ENCODE measurements at regions not wholly inside any gene's neighbourhood (a gene's known extent, or its start where the extent isn't known, plus 50 kb on each side); places are given as distances from the start of the nearest gene placed in this dataset.

GRCh38 chr12:107983756-107984472 is 145.2 kb upstream of the WSCD2 start:
- DNase-seq, result no peak

- no peak for DNase-seq
These were observed 144.1 kb upstream of the WSCD2 start for GRCh38 chr12:107984973-107985372.

DNA sequence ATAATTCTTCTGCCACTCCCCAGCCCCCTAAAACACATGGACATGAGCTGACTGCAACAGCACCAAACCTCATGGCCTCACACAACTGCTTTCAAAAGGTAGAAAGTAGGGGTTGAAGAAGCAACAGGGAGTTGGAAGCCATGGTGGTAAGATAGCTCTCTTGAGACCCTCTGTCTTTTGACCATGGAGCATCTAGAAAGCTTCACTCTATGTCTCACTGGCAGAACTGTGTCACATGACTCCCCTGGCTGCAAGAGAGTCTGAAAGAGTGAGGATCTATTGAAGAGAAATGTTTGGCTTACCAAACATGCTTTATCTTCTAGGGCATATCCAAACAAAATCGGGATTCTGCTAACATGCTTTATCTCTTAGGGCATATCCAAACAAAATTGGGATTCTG is 142.9 kb upstream of the WSCD2 start:
- DNase-seq, result no peak

DNA sequence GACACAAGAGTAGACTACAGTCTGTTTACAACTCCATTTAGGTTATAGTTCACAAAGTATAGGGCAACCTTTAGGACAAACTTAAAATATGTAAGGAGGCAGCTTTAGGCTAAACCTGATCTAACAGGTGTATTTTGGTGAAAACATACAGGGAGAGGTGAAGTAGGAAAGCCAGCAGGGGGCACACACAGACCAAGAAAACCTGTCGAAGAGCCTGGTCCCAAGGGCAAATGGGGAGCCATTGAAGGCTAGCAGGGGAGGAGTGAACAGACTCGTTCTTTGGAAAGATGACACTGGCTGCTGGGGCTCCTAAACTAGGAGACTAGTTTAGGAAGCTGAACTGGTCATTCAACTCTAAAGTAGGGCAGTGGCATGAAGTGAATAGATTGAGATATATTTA is 138.8 kb upstream of the WSCD2 start:
- peak; percentile 11 to 19 for DNase-seq

DNA sequence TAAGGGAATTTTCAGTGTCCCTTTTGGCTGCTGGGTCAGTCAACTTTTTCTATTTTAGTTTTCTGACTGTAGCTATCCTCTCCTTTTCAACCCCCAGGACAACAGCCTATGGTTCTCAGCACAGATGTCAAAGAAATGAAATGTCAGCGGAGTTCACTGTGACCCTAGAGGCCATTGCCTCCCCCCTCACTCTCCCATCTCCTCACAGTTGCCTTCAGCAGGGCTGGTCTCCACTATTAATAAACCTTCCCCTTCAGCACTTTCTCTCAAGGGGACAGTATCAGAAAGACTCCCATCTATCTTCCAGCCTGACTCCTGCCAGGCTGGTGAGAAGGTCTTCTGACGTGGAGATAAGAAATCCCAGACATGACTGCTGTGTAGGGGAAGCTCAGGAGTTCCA is 137.1 kb upstream of the WSCD2 start:
- no peak for DNase-seq

DNA sequence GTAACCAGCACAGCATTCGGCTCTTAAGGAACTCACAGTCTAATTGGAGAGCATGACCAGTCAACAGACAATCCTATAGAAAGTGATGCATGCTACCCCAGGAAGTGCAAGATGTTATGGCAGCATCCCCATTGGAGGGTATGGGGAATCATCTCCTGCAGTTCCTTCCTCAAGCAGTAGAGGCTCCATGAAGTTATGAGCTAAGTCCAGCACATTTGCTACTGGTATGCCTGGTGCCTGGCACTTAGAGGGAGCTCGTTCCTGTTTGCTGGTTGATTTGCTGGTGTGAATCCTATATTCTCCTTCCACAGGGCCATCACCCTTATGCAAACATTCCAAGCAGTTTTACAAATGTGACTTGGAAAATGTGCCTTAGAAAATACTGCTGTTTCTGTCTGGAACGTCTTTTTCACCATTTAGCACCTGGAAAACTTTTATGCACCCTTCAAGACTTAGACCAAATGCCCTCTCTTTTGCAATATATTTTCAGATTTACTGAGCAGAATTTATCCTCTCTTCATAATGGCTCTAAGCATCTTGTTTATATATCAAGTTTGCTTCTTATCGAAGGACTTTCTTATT is 136.1 kb upstream of the WSCD2 start:
- DNase-seq, result no peak

GRCh38 chr12:107998863-107999262 is 130.2 kb upstream of the WSCD2 start:
- DNase-seq, result no peak

- no peak for DNase-seq
These were observed 129.0 kb upstream of the WSCD2 start for GRCh38 chr12:108000111-108000510.

GRCh38 chr12:108004319-108004718 is 124.8 kb upstream of the WSCD2 start:
- DNase-seq, result no peak

- no peak for DNase-seq
These were observed 120.8 kb upstream of the WSCD2 start for GRCh38 chr12:108008163-108008905.

DNA sequence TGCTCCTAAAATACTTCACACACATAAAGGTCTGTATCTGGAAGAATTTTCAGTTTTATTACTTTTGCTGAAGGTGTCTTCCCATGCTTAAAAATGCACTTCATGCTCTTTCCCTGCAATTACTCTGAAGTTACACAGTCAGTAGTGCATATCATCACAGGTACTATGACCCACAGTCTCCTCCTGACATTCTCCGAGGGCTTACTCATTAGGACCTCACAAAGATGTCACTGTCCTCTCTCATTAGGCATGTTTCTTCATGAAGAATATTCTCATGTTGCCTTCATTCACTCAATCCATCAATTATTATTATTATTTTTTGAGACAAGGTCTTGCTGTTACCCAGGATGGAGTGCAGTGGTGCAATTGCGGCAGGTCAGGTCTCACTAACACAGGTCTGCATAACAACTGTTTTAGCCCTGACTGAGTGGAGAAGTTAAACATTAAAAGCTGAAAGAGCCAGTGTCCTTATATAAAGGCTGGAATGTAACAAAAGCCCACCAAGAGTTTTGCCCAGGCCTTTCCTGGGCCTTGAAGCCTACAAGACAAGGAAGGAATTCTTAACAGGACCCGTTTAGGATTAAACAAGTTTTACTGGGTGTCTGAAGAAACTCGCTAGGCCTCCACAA is 119.5 kb upstream of the WSCD2 start:
- DNase-seq, result no peak

DNA sequence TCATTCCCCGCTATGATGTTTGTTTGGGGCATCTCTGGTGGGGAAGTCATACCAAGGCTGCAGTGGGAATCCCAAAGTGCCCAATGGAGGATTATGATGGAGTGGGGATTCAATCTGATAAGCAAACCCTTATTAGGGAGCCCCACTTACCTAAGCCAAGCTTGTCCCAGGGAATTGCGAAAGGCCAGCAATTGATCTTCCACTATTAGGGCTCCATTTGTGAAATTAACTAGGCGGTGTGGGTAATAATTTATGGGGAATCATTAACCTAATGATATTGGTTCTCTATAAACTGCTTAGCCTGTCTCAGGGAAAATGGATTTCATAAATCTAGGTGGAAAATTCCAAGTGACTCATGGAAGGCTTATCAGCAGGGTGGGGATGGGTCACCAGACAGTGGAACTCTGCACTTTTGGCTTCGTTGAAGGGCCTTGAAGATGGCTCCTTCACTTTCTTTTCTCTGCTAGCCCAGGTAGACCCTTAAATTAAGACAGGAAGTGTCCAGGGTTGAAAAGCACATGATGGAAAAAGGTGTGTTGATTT is 113.0 kb upstream of the WSCD2 start:
- DNase-seq, result no peak

- DNase-seq, result no peak
These were observed 111.5 kb upstream of the WSCD2 start for GRCh38 chr12:108017472-108018057.

DNA sequence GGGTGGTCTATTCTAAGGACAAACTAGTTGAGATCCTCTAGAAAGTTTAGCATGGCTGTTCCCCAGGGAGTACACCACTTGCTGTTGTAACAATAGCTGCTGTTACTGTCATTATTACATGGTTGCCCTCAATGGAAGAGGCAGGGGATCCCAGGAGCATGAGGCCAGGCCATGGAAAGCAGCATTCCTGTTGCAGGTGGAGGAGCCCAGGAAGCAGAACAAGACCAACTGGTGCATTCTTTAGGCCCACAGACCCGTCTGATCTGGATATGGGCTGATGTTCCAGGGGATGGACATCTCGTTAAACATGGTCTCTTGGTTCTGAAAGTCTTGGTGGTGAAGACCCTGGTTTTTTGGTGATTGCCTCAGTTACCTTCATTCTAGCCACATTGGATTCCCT is 109.2 kb upstream of the WSCD2 start:
- no peak for DNase-seq

DNA sequence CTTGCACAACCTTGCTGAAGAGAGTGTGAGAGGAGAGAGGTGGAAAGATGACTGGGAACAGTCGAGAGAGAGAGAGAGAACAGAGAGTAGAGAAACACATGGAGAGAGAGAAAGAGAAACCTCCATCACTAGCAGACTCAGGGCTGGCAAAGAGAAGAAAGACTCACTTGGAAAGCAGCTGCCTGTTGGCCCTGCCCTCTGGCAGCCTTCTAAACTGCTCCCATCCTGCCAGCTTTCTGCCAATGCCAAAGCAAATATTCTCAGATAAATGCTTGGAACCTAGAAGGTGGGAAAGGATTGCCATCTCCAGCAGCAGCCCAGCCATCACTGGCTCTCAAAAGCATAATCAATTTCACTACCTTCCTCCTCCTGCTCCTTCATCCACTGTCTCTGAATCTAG is 107.9 kb upstream of the WSCD2 start:
- no peak for DNase-seq

GRCh38 chr12:108021949-108022522 is 107.1 kb upstream of the WSCD2 start:
- no peak for DNase-seq

DNA sequence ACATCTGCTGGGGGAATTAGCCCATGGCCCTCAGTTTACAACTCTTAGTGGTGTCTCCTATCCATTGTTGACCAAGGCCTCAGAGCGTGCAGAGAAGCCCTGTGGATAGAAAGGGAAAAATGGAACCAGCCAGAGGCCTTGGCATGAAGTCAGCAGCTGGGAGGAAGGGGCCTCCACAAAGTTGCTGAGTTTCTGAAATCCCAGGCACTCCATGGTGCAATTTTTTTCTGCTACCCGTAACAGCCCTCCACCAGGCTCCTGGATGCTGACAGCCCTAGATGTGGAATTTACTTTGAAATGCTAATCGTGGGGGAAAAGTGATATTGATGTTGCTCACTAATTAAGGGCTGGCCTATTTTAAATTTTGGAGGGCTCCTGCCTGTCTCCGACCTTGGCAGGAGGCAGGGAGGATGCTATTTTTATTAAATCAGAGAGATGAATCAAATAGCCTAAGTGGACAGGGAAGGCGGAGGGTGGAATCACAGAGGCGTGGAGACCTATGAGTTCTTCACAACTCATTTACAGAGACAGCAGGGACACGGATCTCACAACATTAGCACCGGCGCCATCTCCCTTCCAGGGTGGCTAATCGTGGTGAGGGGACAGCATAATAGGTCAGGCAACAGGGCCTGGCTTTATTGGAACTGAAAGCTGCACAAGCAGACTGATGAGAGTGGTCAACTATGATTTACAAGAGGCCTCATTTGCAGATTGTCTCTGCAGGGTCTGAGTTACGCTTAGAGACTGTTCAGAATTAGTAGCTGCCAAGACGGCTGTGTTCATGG is 99.8 kb upstream of the WSCD2 start:
- no peak for DNase-seq

- DNase-seq, result no peak
These were observed 96.0 kb upstream of the WSCD2 start for GRCh38 chr12:108033090-108033489.

- no peak for DNase-seq
These were observed 93.7 kb upstream of the WSCD2 start for GRCh38 chr12:108035372-108035771.

- no peak for DNase-seq
These were observed 91.1 kb upstream of the WSCD2 start for GRCh38 chr12:108037960-108038359.

DNA sequence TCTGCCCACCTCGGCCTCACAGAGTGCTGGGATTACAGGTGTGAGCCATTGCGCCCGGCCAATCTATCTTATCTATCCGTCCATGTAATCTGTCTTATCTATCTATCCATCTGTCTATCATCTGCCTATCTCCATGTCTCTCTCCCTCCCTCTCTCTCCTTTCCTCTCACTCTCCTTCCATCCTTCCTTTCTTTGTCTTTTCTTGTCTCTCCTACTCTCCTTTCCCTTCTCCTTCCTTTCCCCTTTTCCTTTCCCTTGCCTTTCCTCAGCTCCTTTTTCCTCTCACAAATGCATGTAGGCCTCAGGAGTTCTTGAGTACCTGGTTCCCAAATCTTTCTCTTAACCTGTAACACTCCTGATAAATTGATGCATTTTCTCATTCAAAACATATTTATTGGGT is 89.3 kb upstream of the WSCD2 start:
- DNase-seq, result no peak

GRCh38 chr12:108040947-108041346 is 88.1 kb upstream of the WSCD2 start:
- DNase-seq, result no peak

Data from activated CD4-positive, alpha-beta T cell treated with anti-CD3 and anti-CD28 coated beads for 4 hours (primary cell).